GM12891 (cell line): ENCODE measurements at regions not wholly inside any gene's neighbourhood (a gene's known extent, or its start where the extent isn't known, plus 50 kb on each side); places are given as distances from the start of the nearest gene placed in this dataset.

ENCODE experiments used
- DNase-seq: peaks from one replicate; pipeline ENCODE4 v3.0.0; 2011; ENCODE audit warnings: low spot score; ENCODE audit not compliant: insufficient read length
- FAIRE-seq: peaks from 2 replicates; lab custom pipeline; 2011; peaks lifted over from hg19 to GRCh38; lab: Jason Lieb, UNC
- PAX5 ChIP-seq: IDR thresholded peaks from 2 replicates; pipeline ENCODE4 v1.6.1; 2011; ENCODE audit warnings: low read length, moderate library complexity, mild to moderate bottlenecking; ENCODE audit not compliant: insufficient read depth, severe bottlenecking
- POLR2A ChIP-seq: IDR thresholded peaks from 2 replicates; pipeline ENCODE4 v1.6.1; 2011; ENCODE audit warnings: low read depth, low read length, control low read depth
- POLR2AphosphoS5 ChIP-seq: IDR thresholded peaks from 2 replicates; pipeline ENCODE4 v1.6.1; 2011; ENCODE audit warnings: low read depth, low read length, control low read depth
- POU2F2 ChIP-seq: IDR thresholded peaks from 2 replicates; pipeline ENCODE4 v1.6.1; 2011; ENCODE audit warnings: low read depth, mild to moderate bottlenecking, control low read depth, low read length, moderate library complexity
- SPI1 ChIP-seq: IDR thresholded peaks from 2 replicates; pipeline ENCODE4 v1.6.1; 2011; ENCODE audit warnings: low read depth, low read length, control low read depth
- TAF1 ChIP-seq: IDR thresholded peaks from 2 replicates; pipeline ENCODE4 v1.6.1; 2011; ENCODE audit warnings: low read depth, low read length, control low read depth

DNA sequence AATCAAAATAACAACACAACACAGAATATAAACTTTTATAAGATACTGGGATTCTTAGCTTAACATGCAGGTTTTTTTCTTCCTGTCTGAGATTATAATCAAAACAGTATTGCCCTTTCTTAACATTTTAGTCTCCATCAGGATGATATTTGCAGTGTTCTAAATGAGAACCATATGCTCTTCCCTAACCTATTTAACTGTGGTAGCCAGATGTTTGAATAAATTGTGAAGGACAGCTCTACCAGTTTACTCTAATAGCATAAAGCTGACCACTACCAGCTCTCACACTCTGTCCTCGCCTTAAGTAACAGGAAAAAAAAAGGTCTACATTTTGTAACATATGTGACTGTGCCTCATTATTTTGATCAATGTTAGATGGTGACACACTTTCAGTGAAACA lies 618.7 kb upstream of the SGCG start:
- TF ChIP-seq POLR2AphosphoS5: no peak
- TF ChIP-seq SPI1: no peak
- TF ChIP-seq POLR2A: no peak
- no peak for TF ChIP-seq TAF1
- TF ChIP-seq PAX5: no peak
- TF ChIP-seq POU2F2: no peak
- no peak for FAIRE-seq
- no peak for DNase-seq

GRCh38 chr13:22563272-22563671 lies 617.5 kb upstream of the SGCG start:
- DNase-seq (no peak), FAIRE-seq (no peak)
- no peak for TF ChIP-seq POLR2AphosphoS5
- TF ChIP-seq TAF1: no peak
- TF ChIP-seq POU2F2: no peak
- TF ChIP-seq POLR2A: no peak
- no peak for TF ChIP-seq PAX5
- TF ChIP-seq SPI1: no peak

GRCh38 chr13:22569811-22570210 lies 611.0 kb upstream of the SGCG start:
- DNase-seq (no peak), FAIRE-seq (no peak)
- TF ChIP-seq POLR2A: no peak
- no peak for TF ChIP-seq PAX5

DNA sequence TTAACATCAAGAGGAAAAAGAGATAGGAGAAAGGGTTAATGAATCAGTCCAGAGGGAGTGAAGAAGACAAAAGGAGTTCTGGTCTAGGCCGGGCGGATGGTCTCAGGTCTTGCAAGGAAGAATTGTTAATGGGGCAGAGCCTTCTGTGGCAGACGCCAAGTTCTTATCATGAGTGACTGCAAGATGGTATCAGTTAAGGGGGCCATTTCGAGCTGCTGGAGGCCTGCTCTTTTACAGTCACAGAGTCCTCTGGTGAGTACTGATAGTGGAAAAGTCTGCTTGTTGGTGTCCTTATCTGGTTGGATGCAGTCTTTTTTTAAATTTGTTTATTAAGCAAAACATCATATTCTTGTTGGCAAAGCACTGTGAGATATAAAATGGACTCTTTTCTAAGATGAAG lies 590.9 kb upstream of the SGCG start:
- DNase-seq (no peak), FAIRE-seq (no peak)
- TF ChIP-seq POU2F2: no peak
- no peak for TF ChIP-seq TAF1
- TF ChIP-seq PAX5: no peak
- no peak for TF ChIP-seq POLR2AphosphoS5
- no peak for TF ChIP-seq POLR2A

DNA sequence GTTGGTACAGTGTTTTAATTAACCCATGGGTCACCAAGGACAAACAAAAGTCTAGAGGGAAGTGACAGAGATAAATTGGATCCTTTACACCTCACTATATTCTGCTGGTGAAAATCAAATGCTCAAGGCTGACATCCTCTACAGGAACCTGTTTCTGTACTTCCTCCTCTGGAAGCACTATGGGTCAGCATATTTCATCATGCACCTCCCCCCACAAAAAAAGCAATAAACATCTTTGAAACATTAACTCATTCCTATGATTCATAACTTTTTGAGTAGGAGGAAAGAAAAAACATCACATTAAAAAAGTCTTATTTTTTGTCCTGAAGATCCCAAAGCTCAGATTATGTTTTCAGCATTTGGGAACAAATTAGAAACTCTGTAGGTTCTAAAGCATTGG lies 588.3 kb upstream of the SGCG start:
- FAIRE-seq (no peak), DNase-seq (no peak)
- TF ChIP-seq PAX5: no peak
- no peak for TF ChIP-seq POLR2A
- TF ChIP-seq SPI1: no peak
- TF ChIP-seq TAF1: no peak

DNA sequence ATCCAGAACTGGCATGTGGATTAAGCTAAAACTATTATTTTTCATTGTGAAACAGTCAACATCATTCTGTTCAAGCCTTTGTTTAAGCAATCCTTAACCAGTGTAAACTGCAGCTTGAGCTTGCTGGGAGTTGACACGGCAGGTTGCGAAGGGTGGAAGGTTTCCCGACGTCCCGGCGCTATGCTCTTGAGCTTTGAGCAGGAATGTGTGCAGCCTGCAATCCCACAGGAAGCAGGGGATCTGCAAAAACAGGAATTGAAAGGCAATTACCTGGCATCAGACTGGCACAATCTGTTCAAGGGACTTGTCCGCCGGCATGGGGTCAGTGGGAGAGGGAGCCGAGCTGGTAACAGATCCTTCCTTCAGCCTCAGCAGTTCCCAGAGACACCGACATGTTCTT lies 586.7 kb upstream of the SGCG start:
- FAIRE-seq (no peak), DNase-seq (no peak)
- no peak for TF ChIP-seq PAX5
- no peak for TF ChIP-seq POLR2A
- no peak for TF ChIP-seq SPI1
- no peak for TF ChIP-seq POLR2AphosphoS5

GRCh38 chr13:22596171-22596863 lies 584.5 kb upstream of the SGCG start:
- FAIRE-seq: no peak
- DNase-seq: no peak
- TF ChIP-seq TAF1: no peak
- no peak for TF ChIP-seq POLR2AphosphoS5
- no peak for TF ChIP-seq POU2F2
- TF ChIP-seq SPI1: no peak
- no peak for TF ChIP-seq PAX5
- TF ChIP-seq POLR2A: no peak

- TF ChIP-seq POLR2A: no peak
- no peak for TF ChIP-seq PAX5
- TF ChIP-seq POU2F2: no peak
- no peak for TF ChIP-seq POLR2AphosphoS5
- no peak for TF ChIP-seq SPI1
- TF ChIP-seq TAF1: no peak
- DNase-seq (no peak), FAIRE-seq (no peak)
Measured at GRCh38 chr13:22599156-22599555, 581.6 kb upstream of the SGCG start.

DNA sequence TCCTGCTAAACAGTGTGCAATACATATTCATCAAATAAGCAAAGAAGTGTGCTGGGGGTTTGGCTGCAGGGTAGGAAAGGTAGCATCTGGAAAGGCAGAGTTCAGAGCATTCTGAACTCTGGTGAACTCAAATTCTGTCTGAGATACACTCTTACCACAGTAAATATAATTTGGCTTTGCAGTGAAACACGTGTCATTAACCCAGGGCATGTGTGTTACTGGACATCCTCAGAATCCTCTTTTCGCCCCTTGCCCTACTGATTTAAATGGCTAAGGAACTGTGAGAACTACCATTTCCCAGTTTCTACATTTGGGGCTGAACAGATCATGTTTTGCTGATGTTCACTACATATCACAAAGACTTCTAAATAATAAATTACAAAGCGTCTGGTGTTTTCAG lies 562.8 kb upstream of the SGCG start:
- TF ChIP-seq POLR2A: no peak
- no peak for TF ChIP-seq PAX5
- TF ChIP-seq POU2F2: no peak
- TF ChIP-seq POLR2AphosphoS5: no peak
- TF ChIP-seq TAF1: no peak
- no peak for FAIRE-seq

DNA sequence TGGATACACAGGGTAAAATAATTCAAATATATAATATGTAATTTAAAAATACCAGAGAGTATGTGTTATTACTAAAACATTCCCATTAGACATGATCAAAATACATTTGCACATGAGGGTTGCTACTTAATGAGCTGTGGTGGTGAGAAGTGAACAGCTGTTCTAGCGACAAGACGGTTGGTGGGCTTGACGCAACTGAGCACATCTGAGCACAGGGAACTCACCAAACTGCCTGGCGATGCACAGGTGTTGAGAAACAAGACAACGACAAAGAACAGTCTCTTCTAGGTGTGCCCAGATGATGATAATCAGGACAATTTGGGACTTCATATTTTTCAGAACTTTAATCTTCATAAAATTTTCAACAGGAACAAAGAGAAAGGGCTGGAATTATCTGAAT lies 555.1 kb upstream of the SGCG start:
- no peak for FAIRE-seq
- no peak for TF ChIP-seq POU2F2
- no peak for TF ChIP-seq PAX5
- no peak for TF ChIP-seq SPI1
- no peak for TF ChIP-seq TAF1
- no peak for TF ChIP-seq POLR2AphosphoS5
- no peak for TF ChIP-seq POLR2A
- DNase-seq: no peak

More for the DNA sequence above, 562.8 kb upstream of the SGCG start:
- DNase-seq: no peak
